Gastrocnemius medialis (tissue), 4 donors: ENCODE measurements at regions not wholly inside any gene's neighbourhood (a gene's known extent, or its start where the extent isn't known, plus 50 kb on each side); places are given as distances from the start of the nearest gene placed in this dataset.
"Not testable (repeated sequence)": the region's sequence is repeated elsewhere in the genome, so short reads cannot be mapped to it uniquely, and the experiment has no call there.

Experiments used
- POLR2A ChIP-seq, 2 donors: fragments of 450-650 bp; IDR thresholded peaks; one replicate each; pipeline ENCODE4 v1.6.1; 2017; ENCODE audit warnings: antibody characterized with exemption in 2 of 2, mild to moderate bottlenecking in 2 of 2, moderate library complexity in 2 of 2
- TF ChIP-seq, protein P1 (sequence below), 5 experiments: fragments of 450-650 bp in 3 of 5; fragments of 200-600 bp in 2 of 5; sonication (generic) in 2 of 5; IDR thresholded peaks in 4 of 5; conservative IDR thresholded peaks in 1 of 5; 1 replicate in 4 of 5; 2 replicates in 1 of 5; pipeline ENCODE4 v1.5.1; 2016 to 2019; ENCODE audit warnings: antibody characterized with exemption in 5 of 5, mild to moderate bottlenecking in 3 of 5, moderate library complexity in 3 of 5

DNA sequence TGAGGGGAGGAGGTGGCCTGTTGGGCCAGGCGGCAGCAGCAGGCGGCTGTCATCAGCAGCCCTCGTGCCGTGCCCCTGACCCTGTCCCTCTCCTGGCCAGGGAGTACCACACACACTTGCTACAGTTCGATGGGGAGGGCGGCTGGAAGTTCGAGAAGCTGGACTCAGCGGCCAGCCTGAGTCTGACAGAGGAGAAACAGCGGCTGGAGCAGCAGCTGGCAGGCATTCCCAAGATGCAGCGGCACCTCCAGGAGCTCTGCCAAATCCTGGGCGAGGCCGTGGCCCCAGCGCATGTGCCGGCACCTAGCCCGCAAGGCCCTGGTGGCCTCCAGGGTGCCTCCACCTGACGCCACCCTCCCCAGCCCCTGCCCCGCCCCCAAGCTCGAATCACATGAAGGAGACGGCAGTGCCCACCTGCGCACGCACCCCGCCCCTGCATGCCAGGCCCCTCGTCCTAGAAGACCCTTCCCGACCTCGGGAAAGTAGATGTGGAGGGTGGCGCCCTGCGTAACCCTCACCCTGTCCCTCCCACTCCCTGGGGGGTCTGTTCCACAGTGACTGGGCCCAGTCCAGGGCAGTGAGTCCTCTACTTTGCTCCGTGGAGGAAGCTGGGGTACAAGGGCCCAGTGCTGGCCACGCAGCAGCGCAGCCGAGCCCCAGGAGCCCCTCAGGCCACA, 201.9 kb downstream of the CCT8L2 start:
- TF ChIP-seq, protein P1, sequence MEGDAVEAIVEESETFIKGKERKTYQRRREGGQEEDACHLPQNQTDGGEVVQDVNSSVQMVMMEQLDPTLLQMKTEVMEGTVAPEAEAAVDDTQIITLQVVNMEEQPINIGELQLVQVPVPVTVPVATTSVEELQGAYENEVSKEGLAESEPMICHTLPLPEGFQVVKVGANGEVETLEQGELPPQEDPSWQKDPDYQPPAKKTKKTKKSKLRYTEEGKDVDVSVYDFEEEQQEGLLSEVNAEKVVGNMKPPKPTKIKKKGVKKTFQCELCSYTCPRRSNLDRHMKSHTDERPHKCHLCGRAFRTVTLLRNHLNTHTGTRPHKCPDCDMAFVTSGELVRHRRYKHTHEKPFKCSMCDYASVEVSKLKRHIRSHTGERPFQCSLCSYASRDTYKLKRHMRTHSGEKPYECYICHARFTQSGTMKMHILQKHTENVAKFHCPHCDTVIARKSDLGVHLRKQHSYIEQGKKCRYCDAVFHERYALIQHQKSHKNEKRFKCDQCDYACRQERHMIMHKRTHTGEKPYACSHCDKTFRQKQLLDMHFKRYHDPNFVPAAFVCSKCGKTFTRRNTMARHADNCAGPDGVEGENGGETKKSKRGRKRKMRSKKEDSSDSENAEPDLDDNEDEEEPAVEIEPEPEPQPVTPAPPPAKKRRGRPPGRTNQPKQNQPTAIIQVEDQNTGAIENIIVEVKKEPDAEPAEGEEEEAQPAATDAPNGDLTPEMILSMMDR (IDR thresholded peaks at IDR 0.05 in 4 of 5, conservative IDR thresholded peaks at IDR 0.05 in 1 of 5) = not testable (repeated sequence)
- TF ChIP-seq POLR2A (IDR thresholded peaks at IDR 0.05) = not testable (repeated sequence)
